ENCODE measurements at regions not wholly inside any gene's neighbourhood (a gene's known extent, or its start where the extent isn't known, plus 50 kb on each side); places are given as distances from the start of the nearest gene placed in this dataset.

- H3K4me2 ChIP-seq (ENCODE audit: low read length), result no peak overlapping the region
- H3K79me2 ChIP-seq (ENCODE audit: insufficient read depth, low read length), result no peaks in the 10 kb centered on the region
- no peaks in the 10 kb centered on the region for H3K36me3 ChIP-seq (ENCODE audit: insufficient read depth, low read length)
- H3K4me3 ChIP-seq (ENCODE audit: low read depth, low read length, poor library complexity, severe bottlenecking), result no peak overlapping the region
- H3F3A ChIP-seq (ENCODE audit: insufficient read depth, low read length), result no peaks in the 10 kb centered on the region
- no peak for TF ChIP-seq EZH2 (IDR thresholded peaks at IDR 0.05; ENCODE audit: borderline replicate concordance, low read length)
- no peak for TF ChIP-seq CTCF (IDR thresholded peaks at IDR 0.05; ENCODE audit: low read length)
- H3K9ac ChIP-seq (ENCODE audit: low read length), result no peak overlapping the region
- no peaks in the 10 kb centered on the region for H3K9me2 ChIP-seq (ENCODE audit: low read depth, low read length)
- H4K20me1 ChIP-seq (ENCODE audit: insufficient read depth, low read length), result no peaks in the 10 kb centered on the region
- no peaks in the 10 kb centered on the region for H3K27me3 ChIP-seq (ENCODE audit: insufficient read depth, low read length)
- H3K27ac ChIP-seq (ENCODE audit: low read depth, low read length, poor library complexity, severe bottlenecking), result no peak overlapping the region
- no peaks in the 10 kb centered on the region for H3K9me3 ChIP-seq (ENCODE audit: low read length)
- H2AFZ ChIP-seq (ENCODE audit: low read length), result no peak overlapping the region
- H3K4me1 ChIP-seq (ENCODE audit: insufficient read depth, low read length, severe bottlenecking), result no peaks in the 10 kb centered on the region
Measured at GRCh38 chr9:108756746-108757490, 98.9 kb downstream of the ACTL7B start.

GRCh38 chr9:108755979-108756378 is 99.8 kb downstream of the ACTL7B start:
- Histone ChIP-seq H3K9me2 (ENCODE audit: low read depth, low read length) (no peaks in the 10 kb centered on the region), H2AFZ (ENCODE audit: low read length) (no peak overlapping the region), H3K9ac (ENCODE audit: low read length) (no peak overlapping the region), H3K4me1 (ENCODE audit: insufficient read depth, low read length, severe bottlenecking) (no peaks in the 10 kb centered on the region), H3K4me3 (ENCODE audit: low read depth, low read length, poor library complexity, severe bottlenecking) (no peak overlapping the region), H4K20me1 (ENCODE audit: insufficient read depth, low read length) (no peaks in the 10 kb centered on the region), H3K9me3 (ENCODE audit: low read length) (no peaks in the 10 kb centered on the region), H3K4me2 (ENCODE audit: low read length) (no peak overlapping the region), H3K27me3 (ENCODE audit: insufficient read depth, low read length) (no peaks in the 10 kb centered on the region), H3K27ac (ENCODE audit: low read depth, low read length, poor library complexity, severe bottlenecking) (no peak overlapping the region), H3K79me2 (ENCODE audit: insufficient read depth, low read length) (no peaks in the 10 kb centered on the region), H3K36me3 (ENCODE audit: insufficient read depth, low read length) (no peaks in the 10 kb centered on the region), H3F3A (ENCODE audit: insufficient read depth, low read length) (no peaks in the 10 kb centered on the region)
- TF ChIP-seq CTCF (IDR thresholded peaks at IDR 0.05; ENCODE audit: low read length) (no peak), EZH2 (IDR thresholded peaks at IDR 0.05; ENCODE audit: borderline replicate concordance, low read length) (no peak)

GRCh38 chr9:108751369-108751768 is 104.4 kb downstream of the ACTL7B start:
- TF ChIP-seq CTCF (IDR thresholded peaks at IDR 0.05; ENCODE audit: low read length) (no peak), EZH2 (IDR thresholded peaks at IDR 0.05; ENCODE audit: borderline replicate concordance, low read length) (no peak)
- Histone ChIP-seq H3K79me2 (ENCODE audit: insufficient read depth, low read length) (no peaks in the 10 kb centered on the region), H3K27me3 (ENCODE audit: insufficient read depth, low read length) (no peaks in the 10 kb centered on the region), H3K36me3 (ENCODE audit: insufficient read depth, low read length) (no peaks in the 10 kb centered on the region), H2AFZ (ENCODE audit: low read length) (no peak overlapping the region), H3K9me3 (ENCODE audit: low read length) (no peaks in the 10 kb centered on the region), H3F3A (ENCODE audit: insufficient read depth, low read length) (no peaks in the 10 kb centered on the region), H3K4me3 (ENCODE audit: low read depth, low read length, poor library complexity, severe bottlenecking) (no peak overlapping the region), H3K9me2 (ENCODE audit: low read depth, low read length) (no peaks in the 10 kb centered on the region), H4K20me1 (ENCODE audit: insufficient read depth, low read length) (no peaks in the 10 kb centered on the region), H3K4me2 (ENCODE audit: low read length) (no peak overlapping the region), H3K9ac (ENCODE audit: low read length) (no peak overlapping the region), H3K27ac (ENCODE audit: low read depth, low read length, poor library complexity, severe bottlenecking) (no peak overlapping the region), H3K4me1 (ENCODE audit: insufficient read depth, low read length, severe bottlenecking) (no peaks in the 10 kb centered on the region)

Data from OCI-LY1 (cell line).